Urinary bladder (tissue), 3 donors: ENCODE measurements at regions not wholly inside any gene's neighbourhood (a gene's known extent, or its start where the extent isn't known, plus 50 kb on each side); places are given as distances from the start of the nearest gene placed in this dataset.

Experiments
- DNase-seq: peaks from one replicate; pipeline ENCODE4 v3.0.0-alpha.2; 2015; ENCODE audit errors: extremely low spot score
- H3K27ac ChIP-seq: one replicate; pipeline ENCODE4 v1.5.1; 2013; ENCODE audit warnings: low read depth, mild to moderate bottlenecking, moderate library complexity
- H3K36me3 ChIP-seq: one replicate; pipeline ENCODE4 v1.6.1; 2013; ENCODE audit warnings: mild to moderate bottlenecking, moderate library complexity; ENCODE audit not compliant: insufficient read depth
- H3K4me1 ChIP-seq: one replicate; pipeline ENCODE4 v1.6.1; 2013; ENCODE audit warnings: mild to moderate bottlenecking, moderate library complexity; ENCODE audit not compliant: insufficient read depth
- H3K4me3 ChIP-seq: one replicate; pipeline ENCODE4 v1.5.1; 2013; ENCODE audit warnings: low read depth, low read length
- WGBS: extraction: QIAGEN DNeasy Blood & Tissue Kit; methylation state at CpG from one replicate; pipeline ENCODE4 v1.1.7; 2013; 5-methylcytosine and 5-hydroxymethylcytosine counted together
- donor health status: healthy with polysubstance abuse.
- donor health status: healthy.

- no peak overlapping the region for H3K27ac ChIP-seq
- H3K4me3 ChIP-seq: no peak overlapping the region
- DNase-seq: no peak
- WGBS: 99% methylated on average over 1 of the region's 1 CpG
- H3K36me3 ChIP-seq: no peaks in the 10 kb centered on the region
- H3K4me1 ChIP-seq: no peaks in the 10 kb centered on the region
Observed at GRCh38 chr3:30130391-30130790, 476.0 kb upstream of the TGFBR2 start.

GRCh38 chr3:30131191-30131590 is 475.2 kb upstream of the TGFBR2 start:
- H3K4me1 ChIP-seq: no peaks in the 10 kb centered on the region
- DNase-seq: no peak
- H3K27ac ChIP-seq: no peak overlapping the region
- no peaks in the 10 kb centered on the region for H3K36me3 ChIP-seq
- WGBS: 78% methylated on average over 4 of the region's 4 CpGs
- no peak overlapping the region for H3K4me3 ChIP-seq

GRCh38 chr3:30135190-30135589 is 471.2 kb upstream of the TGFBR2 start:
- WGBS: 82% methylated on average over 4 of the region's 4 CpGs
- no peaks in the 10 kb centered on the region for H3K4me1 ChIP-seq
- no peak overlapping the region for H3K27ac ChIP-seq
- H3K36me3 ChIP-seq: no peaks in the 10 kb centered on the region
- DNase-seq: no peak
- H3K4me3 ChIP-seq: no peak overlapping the region

GRCh38 chr3:30139283-30139682 is 467.1 kb upstream of the TGFBR2 start:
- Histone ChIP-seq H3K36me3 (no peaks in the 10 kb centered on the region), H3K4me1 (no peaks in the 10 kb centered on the region), H3K27ac (no peak overlapping the region), H3K4me3 (no peak overlapping the region)
- DNase-seq: no peak

- no peaks in the 10 kb centered on the region for H3K36me3 ChIP-seq
- H3K4me3 ChIP-seq: no peak overlapping the region
- WGBS: 62% methylated on average over 3 of the region's 3 CpGs
- no peaks in the 10 kb centered on the region for H3K4me1 ChIP-seq
- no peak for DNase-seq
- no peak overlapping the region for H3K27ac ChIP-seq
Observed at GRCh38 chr3:30140356-30141075, 465.9 kb upstream of the TGFBR2 start.

- Histone ChIP-seq H3K4me1 (no peaks in the 10 kb centered on the region), H3K4me3 (no peak overlapping the region), H3K27ac (no peak overlapping the region), H3K36me3 (no peaks in the 10 kb centered on the region)
- DNase-seq: peak; percentile 33
- 33% methylated on average over 2 of the region's 2 CpGs for WGBS
Observed at GRCh38 chr3:30141178-30141581, 465.2 kb upstream of the TGFBR2 start.

- DNase-seq: no peak
- Histone ChIP-seq H3K4me3 (no peak overlapping the region), H3K36me3 (no peaks in the 10 kb centered on the region), H3K4me1 (no peaks in the 10 kb centered on the region), H3K27ac (no peak overlapping the region)
- WGBS: 74% methylated on average over 3 of the region's 3 CpGs
Observed at GRCh38 chr3:30141927-30142326, 464.5 kb upstream of the TGFBR2 start.

GRCh38 chr3:30142946-30143345 is 463.5 kb upstream of the TGFBR2 start:
- H3K36me3 ChIP-seq: no peaks in the 10 kb centered on the region
- DNase-seq: no peak
- no peak overlapping the region for H3K27ac ChIP-seq
- H3K4me3 ChIP-seq: no peak overlapping the region
- H3K4me1 ChIP-seq: no peaks in the 10 kb centered on the region

- no peaks in the 10 kb centered on the region for H3K4me1 ChIP-seq
- no peak overlapping the region for H3K4me3 ChIP-seq
- DNase-seq: no peak
- H3K27ac ChIP-seq: no peak overlapping the region
- H3K36me3 ChIP-seq: no peaks in the 10 kb centered on the region
Observed at GRCh38 chr3:30145281-30145680, 461.1 kb upstream of the TGFBR2 start.

- no peak for DNase-seq
- Histone ChIP-seq H3K36me3 (no peaks in the 10 kb centered on the region), H3K4me3 (no peak overlapping the region), H3K4me1 (no peaks in the 10 kb centered on the region), H3K27ac (no peak overlapping the region)
Observed at GRCh38 chr3:30146978-30147377, 459.4 kb upstream of the TGFBR2 start.

GRCh38 chr3:30154853-30155252 is 451.5 kb upstream of the TGFBR2 start:
- no peaks in the 10 kb centered on the region for H3K4me1 ChIP-seq
- 90% methylated on average over 2 of the region's 2 CpGs for WGBS
- H3K27ac ChIP-seq: no peak overlapping the region
- DNase-seq: no peak
- no peaks in the 10 kb centered on the region for H3K36me3 ChIP-seq
- H3K4me3 ChIP-seq: no peak overlapping the region

- WGBS: 83% methylated on average over 3 of the region's 3 CpGs
- H3K27ac ChIP-seq: no peak overlapping the region
- no peaks in the 10 kb centered on the region for H3K36me3 ChIP-seq
- H3K4me1 ChIP-seq: no peaks in the 10 kb centered on the region
- H3K4me3 ChIP-seq: no peak overlapping the region
- no peak for DNase-seq
Observed at GRCh38 chr3:30155755-30156154, 450.6 kb upstream of the TGFBR2 start.

- H3K36me3 ChIP-seq: no peaks in the 10 kb centered on the region
- no peak for DNase-seq
- no peak overlapping the region for H3K27ac ChIP-seq
- no peak overlapping the region for H3K4me3 ChIP-seq
- 76% methylated on average over 4 of the region's 4 CpGs for WGBS
- no peaks in the 10 kb centered on the region for H3K4me1 ChIP-seq
Observed at GRCh38 chr3:30156586-30157498, 449.6 kb upstream of the TGFBR2 start.

GRCh38 chr3:30161375-30161774 is 445.0 kb upstream of the TGFBR2 start:
- DNase-seq: no peak
- no peaks in the 10 kb centered on the region for H3K36me3 ChIP-seq
- H3K4me3 ChIP-seq: no peak overlapping the region
- H3K27ac ChIP-seq: no peak overlapping the region
- H3K4me1 ChIP-seq: no peaks in the 10 kb centered on the region
- 67% methylated on average over 6 of the region's 6 CpGs for WGBS
